IPS-20b (cell line): ENCODE measurements at regions not wholly inside any gene's neighbourhood (a gene's known extent, or its start where the extent isn't known, plus 50 kb on each side); places are given as distances from the start of the nearest gene placed in this dataset.
"Not testable (repeated sequence)": the region's sequence is repeated elsewhere in the genome, so short reads cannot be mapped to it uniquely, and the experiment has no call there.

Source experiments
- H3K27ac ChIP-seq: one replicate; pipeline ENCODE4 v1.5.1; 2013; ENCODE audit warnings: low read length
- H3K27me3 ChIP-seq: 2 replicates; pipeline ENCODE4 v1.6.1; 2013; ENCODE audit warnings: mild to moderate bottlenecking, low read length, inconsistent platforms; ENCODE audit not compliant: insufficient read depth
- H3K36me3 ChIP-seq: 2 replicates; pipeline ENCODE4 v1.6.1; 2013; ENCODE audit warnings: low read depth, mild to moderate bottlenecking, inconsistent platforms, low read length, moderate library complexity; ENCODE audit not compliant: insufficient read depth
- H3K4me1 ChIP-seq: 2 replicates; pipeline ENCODE4 v1.6.1; 2013; ENCODE audit warnings: mild to moderate bottlenecking, control low read depth, inconsistent platforms, low read length, moderate library complexity; ENCODE audit not compliant: insufficient read depth
- H3K4me3 ChIP-seq: 2 replicates; pipeline ENCODE4 v1.5.1; 2013; ENCODE audit warnings: mild to moderate bottlenecking, low read length, inconsistent platforms
- H3K9ac ChIP-seq: 2 replicates; pipeline ENCODE4 v1.6.1; 2013; ENCODE audit warnings: low read depth, mild to moderate bottlenecking, inconsistent platforms, low read length, moderate library complexity
- H3K9me3 ChIP-seq: 2 replicates; pipeline ENCODE4 v1.6.1; 2013; ENCODE audit warnings: mild to moderate bottlenecking, low read depth, low read length, inconsistent platforms; ENCODE audit not compliant: insufficient read depth

- Histone ChIP-seq H3K36me3 (no peaks in the 10 kb centered on the region), H3K9me3 (no peaks in the 10 kb centered on the region), H3K27me3 (no peaks in the 10 kb centered on the region), H3K27ac (no peak overlapping the region), H3K9ac (no peak overlapping the region), H3K4me1 (no peaks in the 10 kb centered on the region), H3K4me3 (no peak overlapping the region)
Measured at GRCh38 chr5:14942212-14942611, 70.6 kb upstream of the ANKH start.

DNA sequence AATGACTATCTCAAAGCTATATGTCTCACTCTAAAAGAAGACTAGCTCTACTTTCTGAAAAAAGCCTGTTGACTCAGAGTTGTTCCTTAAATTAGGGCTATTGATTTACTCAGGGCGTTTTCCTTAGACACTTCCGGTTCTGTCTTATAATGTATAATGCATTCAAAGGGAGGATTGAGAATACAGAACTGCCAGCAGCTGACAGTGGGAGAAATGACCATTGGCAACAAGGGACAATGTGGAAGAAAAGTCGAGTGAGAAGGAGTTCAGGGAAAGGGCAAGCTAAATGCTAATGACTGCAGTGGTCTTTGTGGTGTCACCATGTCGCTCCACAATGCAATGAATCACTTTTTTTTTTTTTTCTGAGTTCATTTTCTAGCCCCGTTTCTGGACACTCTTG, 65.7 kb upstream of the ANKH start:
- no peak overlapping the region for H3K9ac ChIP-seq

GRCh38 chr5:14936588-14936987, 65.0 kb upstream of the ANKH start:
- Histone ChIP-seq H3K36me3 (no peaks in the 10 kb centered on the region), H3K4me3 (no peak overlapping the region), H3K9me3 (no peaks in the 10 kb centered on the region), H3K4me1 (no peaks in the 10 kb centered on the region), H3K9ac (no peak overlapping the region), H3K27ac (no peak overlapping the region), H3K27me3 (no peaks in the 10 kb centered on the region)

More for the DNA sequence above, 65.7 kb upstream of the ANKH start:
- no peaks in the 10 kb centered on the region for H3K27me3 ChIP-seq
- H3K4me3 ChIP-seq: no peak overlapping the region
- H3K36me3 ChIP-seq: no peaks in the 10 kb centered on the region
- H3K9me3 ChIP-seq: no peaks in the 10 kb centered on the region
- H3K27ac ChIP-seq: no peak overlapping the region
- no peaks in the 10 kb centered on the region for H3K4me1 ChIP-seq

DNA sequence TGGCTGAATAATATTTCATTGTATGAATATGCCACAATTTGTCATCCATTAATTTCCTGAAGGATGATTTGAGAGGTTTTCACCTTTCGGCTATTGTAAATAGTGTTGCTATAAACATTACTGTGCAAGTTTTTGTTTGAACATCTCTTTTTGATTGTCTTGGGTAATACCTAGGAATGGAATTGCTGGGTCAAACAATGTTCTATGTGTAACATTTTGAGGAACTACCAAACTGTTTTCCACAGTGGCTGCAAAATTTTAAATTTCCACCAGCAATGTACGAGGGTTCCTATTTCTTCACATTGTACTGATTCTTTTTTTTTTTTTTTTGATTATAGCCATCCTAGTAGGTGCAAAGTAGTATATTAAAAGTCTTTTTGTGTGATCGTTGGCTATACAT, 63.8 kb upstream of the ANKH start:
- Histone ChIP-seq H3K4me3 (no peak overlapping the region), H3K27ac (no peak overlapping the region), H3K36me3 (no peaks in the 10 kb centered on the region), H3K9me3 (no peaks in the 10 kb centered on the region), H3K9ac (no peak overlapping the region), H3K4me1 (no peaks in the 10 kb centered on the region), H3K27me3 (no peaks in the 10 kb centered on the region)

- H3K9me3 ChIP-seq: no peaks in the 10 kb centered on the region
- no peak overlapping the region for H3K4me3 ChIP-seq
- no peaks in the 10 kb centered on the region for H3K36me3 ChIP-seq
- H3K9ac ChIP-seq: no peak overlapping the region
- H3K27me3 ChIP-seq: no peaks in the 10 kb centered on the region
- H3K27ac ChIP-seq: no peak overlapping the region
- no peaks in the 10 kb centered on the region for H3K4me1 ChIP-seq
Measured at GRCh38 chr5:14932902-14933469, 61.4 kb upstream of the ANKH start.

GRCh38 chr5:14930486-14930885, 58.9 kb upstream of the ANKH start:
- no peaks in the 10 kb centered on the region for H3K9me3 ChIP-seq
- H3K27ac ChIP-seq: no peak overlapping the region
- H3K4me3 ChIP-seq: no peak overlapping the region
- H3K27me3 ChIP-seq: no peaks in the 10 kb centered on the region
- no peaks in the 10 kb centered on the region for H3K36me3 ChIP-seq
- H3K9ac ChIP-seq: no peak overlapping the region
- no peaks in the 10 kb centered on the region for H3K4me1 ChIP-seq

DNA sequence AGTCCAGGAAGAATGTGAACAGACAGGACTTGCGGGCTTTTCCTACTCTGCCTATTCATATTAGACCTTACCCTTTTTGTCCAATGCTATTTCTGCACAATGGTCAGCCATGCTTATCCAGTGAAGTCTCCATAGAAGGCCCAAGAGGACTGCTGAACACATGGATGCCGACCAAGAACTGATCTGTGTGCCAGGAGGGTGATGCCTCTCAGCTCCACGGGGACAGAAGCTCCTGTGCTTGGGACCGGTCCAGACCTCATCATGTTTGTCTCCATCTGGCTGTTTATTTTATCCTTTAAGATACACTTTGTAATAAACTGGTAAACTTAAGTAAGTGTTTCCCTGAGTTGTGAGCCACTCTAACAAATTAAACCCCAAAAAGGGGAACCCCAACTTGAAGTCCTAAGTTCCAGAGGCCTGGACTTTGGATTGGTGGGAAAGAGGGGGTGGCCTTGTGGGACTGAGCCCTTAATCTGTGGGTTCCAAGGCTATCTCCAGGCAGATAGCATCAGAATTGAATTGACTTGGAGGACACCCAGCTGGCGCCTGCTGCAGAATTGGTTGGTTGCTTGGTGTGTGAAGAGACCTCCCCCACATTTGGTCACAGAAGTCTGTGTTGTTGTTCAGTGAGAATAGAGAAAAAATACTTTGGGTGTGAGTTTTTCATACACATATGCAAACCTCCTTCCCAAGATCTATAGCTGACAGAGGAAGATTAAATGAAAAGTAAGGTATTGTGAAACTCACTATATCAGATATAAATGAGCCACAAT, 57.9 kb upstream of the ANKH start:
- no peaks in the 10 kb centered on the region for H3K36me3 ChIP-seq
- H3K27ac ChIP-seq: no peak overlapping the region
- no peaks in the 10 kb centered on the region for H3K9me3 ChIP-seq
- H3K27me3 ChIP-seq: no peaks in the 10 kb centered on the region
- H3K4me1 ChIP-seq: no peaks in the 10 kb centered on the region
- no peak overlapping the region for H3K4me3 ChIP-seq
- H3K9ac ChIP-seq: no peak overlapping the region

DNA sequence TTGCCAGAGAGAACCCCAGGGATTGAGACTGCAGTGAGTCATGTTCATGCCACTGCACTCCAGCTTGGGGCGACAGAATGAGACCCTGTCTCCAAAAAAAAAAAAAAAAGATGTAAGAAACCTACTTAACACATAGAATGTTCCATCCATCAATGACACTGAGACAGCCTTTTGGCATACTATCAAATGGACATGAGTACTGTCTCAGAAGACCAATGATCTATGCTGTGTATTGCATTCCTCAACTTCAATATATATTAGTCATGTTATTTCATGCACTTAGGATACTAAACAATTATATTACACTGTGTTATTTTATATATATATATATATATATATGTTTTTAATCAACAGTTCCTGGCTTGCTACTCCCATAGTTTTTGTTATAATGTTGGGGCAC, 57.1 kb upstream of the ANKH start:
- Histone ChIP-seq H3K27ac (no peak overlapping the region), H3K27me3 (no peaks in the 10 kb centered on the region), H3K9me3 (no peaks in the 10 kb centered on the region), H3K9ac (no peak overlapping the region), H3K4me1 (no peaks in the 10 kb centered on the region), H3K36me3 (no peaks in the 10 kb centered on the region), H3K4me3 (no peak overlapping the region)

DNA sequence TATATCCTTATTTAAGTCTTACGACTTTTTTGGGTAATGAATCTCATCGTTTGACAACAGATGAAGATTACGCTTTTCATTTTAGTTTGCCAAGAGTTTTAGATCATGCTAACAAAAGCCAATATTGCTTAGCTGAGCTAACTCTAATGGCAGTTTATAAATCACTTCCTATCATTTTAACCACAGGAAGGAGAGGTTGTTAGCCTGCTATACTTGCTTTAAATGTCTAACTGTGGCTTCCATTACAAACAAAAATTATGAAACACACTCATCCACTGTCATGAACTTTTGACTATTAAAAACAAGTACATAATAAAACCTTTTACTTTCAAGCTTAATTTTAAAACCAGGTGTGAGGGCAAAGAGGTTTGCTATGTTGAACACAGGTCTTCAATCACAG, 53.7 kb upstream of the ANKH start:
- Histone ChIP-seq H3K36me3 (no peaks in the 10 kb centered on the region), H3K4me3 (no peak overlapping the region), H3K27me3 (no peaks in the 10 kb centered on the region), H3K9ac (no peak overlapping the region), H3K9me3 (no peaks in the 10 kb centered on the region), H3K27ac (no peak overlapping the region), H3K4me1 (no peaks in the 10 kb centered on the region)

DNA sequence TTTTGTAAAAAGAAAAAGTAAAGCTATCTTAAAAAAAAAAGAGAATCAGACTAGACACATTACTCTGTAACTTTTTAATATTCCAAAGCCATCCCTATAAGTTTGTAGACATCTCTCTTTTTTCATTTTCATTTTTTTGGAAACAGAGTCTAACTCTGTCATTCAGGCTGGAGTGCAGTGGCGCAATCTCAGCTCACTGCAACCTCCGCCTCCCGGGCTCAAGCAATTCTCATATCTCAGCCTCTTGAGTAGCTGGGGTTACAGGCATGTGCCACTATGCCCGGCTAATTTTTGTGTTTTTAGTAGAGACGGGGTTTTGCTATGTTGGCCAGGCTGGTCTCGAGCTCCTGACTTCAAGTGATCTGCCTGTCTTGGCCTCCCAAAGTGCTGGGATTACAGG, 51.4 kb upstream of the ANKH start:
- not testable (repeated sequence) for H3K9ac ChIP-seq, H3K27ac ChIP-seq, H3K4me1 ChIP-seq, H3K27me3 ChIP-seq, H3K4me3 ChIP-seq, H3K9me3 ChIP-seq, H3K36me3 ChIP-seq

- Histone ChIP-seq H3K9me3 (no peaks in the 10 kb centered on the region), H3K36me3 (no peaks in the 10 kb centered on the region), H3K9ac (no peak overlapping the region), H3K27me3 (no peaks in the 10 kb centered on the region), H3K4me1 (no peaks in the 10 kb centered on the region), H3K27ac (no peak overlapping the region), H3K4me3 (no peak overlapping the region)
Measured at GRCh38 chr5:14922456-14922855, 50.9 kb upstream of the ANKH start.
